RWPE1 (cell line): ENCODE measurements at regions not wholly inside any gene's neighbourhood (a gene's known extent, or its start where the extent isn't known, plus 50 kb on each side); places are given as distances from the start of the nearest gene placed in this dataset.

ENCODE experiments used
- CTCF ChIA-PET: fragments of 350-600 bp; sonication (Branson Sonifier 250); formaldehyde crosslinking; extraction: SDS; loops from one replicate; lab custom pipeline; 2021; lab: Yijun Ruan, JAX
- POLR2A ChIA-PET: fragments of 400-600 bp; formaldehyde crosslinking; extraction: SDS; loops from one replicate; lab custom pipeline; 2020; ENCODE audit warnings: antibody characterized with exemption; ENCODE audit not compliant: low non-redundant PET; lab: Yijun Ruan, JAX
- DNase-seq: peaks from one replicate; pipeline ENCODE4 v3.0.0; 2012; ENCODE audit warnings: low spot score
- H3K27ac ChIP-seq: fragments of 450-650 bp; 2 replicates; pipeline ENCODE4 v1.5.1; 2017
- TF ChIP-seq, protein P1 (sequence below): fragments of 450-650 bp; conservative IDR thresholded peaks from 2 replicates; pipeline ENCODE4 v1.5.1; 2017; ENCODE audit warnings: low read depth, mild to moderate bottlenecking

DNA sequence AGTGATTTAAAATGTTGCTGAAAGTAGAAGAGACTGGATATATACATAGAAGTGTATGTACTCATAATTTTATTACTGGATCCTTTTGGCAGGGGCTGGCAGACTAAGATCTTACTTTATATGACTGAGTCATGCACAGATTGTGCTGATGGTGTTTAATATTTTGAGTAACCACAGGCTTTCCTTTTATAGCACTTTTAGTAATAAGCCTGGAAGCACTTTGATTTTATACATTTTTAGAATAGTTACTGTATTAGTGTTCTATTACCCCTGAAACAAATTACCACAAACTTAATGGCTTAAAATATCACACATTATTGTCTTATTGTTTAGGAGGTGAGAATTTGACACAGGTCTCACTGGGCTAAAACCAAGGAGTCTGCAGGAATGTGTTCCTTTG lies 113.4 kb upstream of the CDH8 start:
- no peak for DNase-seq
- TF ChIP-seq, protein P1, sequence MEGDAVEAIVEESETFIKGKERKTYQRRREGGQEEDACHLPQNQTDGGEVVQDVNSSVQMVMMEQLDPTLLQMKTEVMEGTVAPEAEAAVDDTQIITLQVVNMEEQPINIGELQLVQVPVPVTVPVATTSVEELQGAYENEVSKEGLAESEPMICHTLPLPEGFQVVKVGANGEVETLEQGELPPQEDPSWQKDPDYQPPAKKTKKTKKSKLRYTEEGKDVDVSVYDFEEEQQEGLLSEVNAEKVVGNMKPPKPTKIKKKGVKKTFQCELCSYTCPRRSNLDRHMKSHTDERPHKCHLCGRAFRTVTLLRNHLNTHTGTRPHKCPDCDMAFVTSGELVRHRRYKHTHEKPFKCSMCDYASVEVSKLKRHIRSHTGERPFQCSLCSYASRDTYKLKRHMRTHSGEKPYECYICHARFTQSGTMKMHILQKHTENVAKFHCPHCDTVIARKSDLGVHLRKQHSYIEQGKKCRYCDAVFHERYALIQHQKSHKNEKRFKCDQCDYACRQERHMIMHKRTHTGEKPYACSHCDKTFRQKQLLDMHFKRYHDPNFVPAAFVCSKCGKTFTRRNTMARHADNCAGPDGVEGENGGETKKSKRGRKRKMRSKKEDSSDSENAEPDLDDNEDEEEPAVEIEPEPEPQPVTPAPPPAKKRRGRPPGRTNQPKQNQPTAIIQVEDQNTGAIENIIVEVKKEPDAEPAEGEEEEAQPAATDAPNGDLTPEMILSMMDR: no peak
- ChIA-PET CTCF (interaction anchor here (0.8 kb wide), 1 partner anchor 11 kb away, joined by 3 read pairs; no protein-coding TSS in a partner anchor), POLR2A (no interaction called here)
- H3K27ac ChIP-seq: no peak overlapping the region

DNA sequence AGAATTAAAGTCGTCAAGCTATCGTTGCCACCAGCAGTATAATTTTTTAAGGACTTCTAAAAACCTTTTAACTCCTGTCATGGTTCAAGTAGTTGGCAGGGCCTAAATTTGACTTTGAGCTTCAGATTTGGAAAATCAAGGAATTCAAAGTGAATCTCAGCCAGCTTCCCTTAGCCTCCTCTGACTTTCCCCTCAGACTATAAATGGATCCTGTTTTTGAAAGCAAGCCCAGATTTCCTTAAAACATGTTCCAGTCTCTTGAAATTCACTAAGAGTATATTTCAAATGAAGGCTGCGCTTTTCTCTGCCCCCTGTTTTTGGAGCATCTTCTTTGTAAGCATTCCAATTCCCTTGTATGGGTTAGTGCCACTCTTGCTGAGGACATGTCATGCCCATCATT lies 101.8 kb upstream of the CDH8 start:
- TF ChIP-seq, protein P1: no peak
- CTCF ChIA-PET: interaction anchor here (0.7 kb wide), 1 partner anchor 868 kb away, joined by 3 read pairs; no protein-coding TSS in a partner anchor

DNA sequence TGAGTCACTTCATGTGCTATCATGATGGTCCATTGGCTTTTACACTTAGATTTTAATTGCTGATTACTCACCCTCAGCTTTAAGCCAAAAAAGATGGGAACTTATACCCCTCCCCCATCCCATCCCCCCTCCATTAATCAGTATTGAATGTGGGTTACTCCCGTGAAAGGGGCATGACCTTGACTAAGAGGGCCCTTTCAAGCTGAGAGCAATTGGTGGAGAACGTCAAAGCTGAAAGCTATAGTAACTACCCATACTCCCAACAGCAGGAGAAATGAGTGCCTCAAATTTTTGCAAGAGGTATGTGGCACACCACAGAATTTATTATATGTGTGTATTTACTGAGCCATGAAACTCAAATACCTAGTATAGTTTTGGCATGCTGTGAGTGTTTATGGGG lies 99.7 kb upstream of the CDH8 start:
- H3K27ac ChIP-seq: no peak overlapping the region
- TF ChIP-seq, protein P1: no peak
- no peak for DNase-seq
- ChIA-PET CTCF (no interaction called here), POLR2A (no interaction called here)

More for the DNA sequence above, 101.8 kb upstream of the CDH8 start:
- no peak overlapping the region for H3K27ac ChIP-seq
- no peak for DNase-seq
- POLR2A ChIA-PET: no interaction called here

DNA sequence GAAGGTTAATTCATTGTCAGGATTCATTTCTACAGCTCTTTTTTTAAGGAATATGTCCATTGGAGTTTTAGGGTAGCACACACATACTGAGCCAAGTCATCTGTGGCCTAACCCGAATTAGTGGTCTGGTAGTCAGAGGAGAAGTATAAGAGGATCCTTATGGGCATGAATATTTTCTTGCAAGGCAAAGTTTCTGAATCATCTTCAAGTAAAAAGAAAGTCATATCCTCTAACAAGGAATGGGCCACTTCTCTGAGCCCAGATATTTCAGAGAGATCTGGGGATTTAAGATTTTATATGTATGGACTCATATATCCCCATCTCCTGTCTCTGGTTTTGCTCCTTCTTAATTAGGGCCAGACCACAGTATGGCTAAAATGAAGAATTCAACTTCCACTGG lies 99.2 kb upstream of the CDH8 start:
- DNase-seq: no peak
- POLR2A ChIA-PET: no interaction called here
- CTCF ChIA-PET: no interaction called here
- TF ChIP-seq, protein P1: no peak
- no peak overlapping the region for H3K27ac ChIP-seq

DNA sequence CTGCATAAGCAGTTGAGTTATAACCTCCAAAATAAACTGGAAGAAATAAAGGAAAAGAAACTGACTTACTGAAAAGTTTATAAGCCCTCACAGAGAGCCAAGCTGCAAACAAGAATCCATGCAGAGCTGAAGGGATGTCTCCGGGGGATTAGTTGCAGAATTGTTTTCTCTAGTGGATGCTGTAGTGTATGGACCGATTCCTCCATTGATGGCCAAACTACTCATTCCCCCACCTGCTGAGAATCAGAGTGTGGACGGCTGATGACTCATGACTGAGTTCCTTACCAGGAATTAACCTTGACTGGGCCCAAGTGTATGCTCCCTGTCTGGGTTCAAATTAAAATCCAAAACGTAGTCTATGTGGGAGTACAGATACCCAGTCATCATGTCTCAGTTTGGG lies 93.9 kb upstream of the CDH8 start:
- ChIA-PET POLR2A (no interaction called here), CTCF (no interaction called here)
- TF ChIP-seq, protein P1: no peak
- no peak overlapping the region for H3K27ac ChIP-seq
- no peak for DNase-seq

DNA sequence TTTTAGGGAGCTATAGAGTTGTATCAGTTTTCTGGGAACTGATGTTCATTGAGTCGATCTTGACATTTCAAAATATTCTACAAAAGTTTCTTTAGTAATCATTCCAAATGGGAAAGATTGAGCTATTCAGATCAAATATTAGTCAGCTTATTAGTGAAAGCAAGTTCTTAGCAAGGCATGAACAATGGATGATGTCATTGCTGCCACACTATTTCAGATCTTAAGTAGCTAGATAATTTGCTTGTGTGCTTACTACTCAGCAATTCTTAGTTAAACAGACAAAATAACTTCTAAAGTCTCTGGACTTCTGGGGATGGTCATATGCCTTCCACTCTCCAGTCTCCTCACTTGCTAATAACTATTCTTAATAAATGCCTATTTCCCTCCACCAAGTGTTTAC lies 69.0 kb upstream of the CDH8 start:
- POLR2A ChIA-PET: no interaction called here
- TF ChIP-seq, protein P1: no peak
- no peak for DNase-seq
- H3K27ac ChIP-seq: no peak overlapping the region
- CTCF ChIA-PET: interaction anchor here (1.3 kb wide), 1 partner anchor 24 kb away, joined by 3 read pairs; no protein-coding TSS in a partner anchor
